ENCODE measurements at regions not wholly inside any gene's neighbourhood (a gene's known extent, or its start where the extent isn't known, plus 50 kb on each side); places are given as distances from the start of the nearest gene placed in this dataset.

DNA sequence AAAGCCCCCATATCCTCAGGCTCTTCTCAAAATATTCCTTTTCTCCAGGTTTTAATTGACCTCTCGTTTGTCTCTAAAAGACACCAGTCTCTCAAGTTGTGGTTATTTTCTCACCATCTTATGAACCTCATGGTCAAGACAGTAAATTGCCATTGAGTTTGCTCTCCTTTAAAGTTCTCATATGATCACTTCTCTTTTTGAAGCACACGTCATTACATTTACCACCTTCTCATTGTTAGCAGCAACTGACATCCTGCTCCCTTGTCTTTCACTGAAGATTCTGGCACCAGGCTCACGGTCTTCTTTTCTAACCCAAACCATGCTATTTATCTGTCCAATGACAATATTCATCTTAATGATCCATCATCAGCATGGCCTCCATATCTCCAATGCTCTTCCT lies 324.2 kb downstream of the TMA16 start:
- 72% methylated on average over 3 of the region's 3 CpGs for WGBS, 2 donors
- H3K36me3 ChIP-seq: no peaks in the 10 kb centered on the region
- no peak overlapping the region for H3K4me3 ChIP-seq
- H3K27ac ChIP-seq: no peak overlapping the region
- ATAC-seq (no peak), DNase-seq (no peak)
- H3K4me1 ChIP-seq: no peaks in the 10 kb centered on the region
- intact Hi-C loops (cut with DNase I): no loop called here
- H3K27me3 ChIP-seq: no peaks in the 10 kb centered on the region
- TF ChIP-seq, protein P1, sequence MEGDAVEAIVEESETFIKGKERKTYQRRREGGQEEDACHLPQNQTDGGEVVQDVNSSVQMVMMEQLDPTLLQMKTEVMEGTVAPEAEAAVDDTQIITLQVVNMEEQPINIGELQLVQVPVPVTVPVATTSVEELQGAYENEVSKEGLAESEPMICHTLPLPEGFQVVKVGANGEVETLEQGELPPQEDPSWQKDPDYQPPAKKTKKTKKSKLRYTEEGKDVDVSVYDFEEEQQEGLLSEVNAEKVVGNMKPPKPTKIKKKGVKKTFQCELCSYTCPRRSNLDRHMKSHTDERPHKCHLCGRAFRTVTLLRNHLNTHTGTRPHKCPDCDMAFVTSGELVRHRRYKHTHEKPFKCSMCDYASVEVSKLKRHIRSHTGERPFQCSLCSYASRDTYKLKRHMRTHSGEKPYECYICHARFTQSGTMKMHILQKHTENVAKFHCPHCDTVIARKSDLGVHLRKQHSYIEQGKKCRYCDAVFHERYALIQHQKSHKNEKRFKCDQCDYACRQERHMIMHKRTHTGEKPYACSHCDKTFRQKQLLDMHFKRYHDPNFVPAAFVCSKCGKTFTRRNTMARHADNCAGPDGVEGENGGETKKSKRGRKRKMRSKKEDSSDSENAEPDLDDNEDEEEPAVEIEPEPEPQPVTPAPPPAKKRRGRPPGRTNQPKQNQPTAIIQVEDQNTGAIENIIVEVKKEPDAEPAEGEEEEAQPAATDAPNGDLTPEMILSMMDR (IDR thresholded peaks at IDR 0.05): no peak
- no peaks in the 10 kb centered on the region for H3K9me3 ChIP-seq

DNA sequence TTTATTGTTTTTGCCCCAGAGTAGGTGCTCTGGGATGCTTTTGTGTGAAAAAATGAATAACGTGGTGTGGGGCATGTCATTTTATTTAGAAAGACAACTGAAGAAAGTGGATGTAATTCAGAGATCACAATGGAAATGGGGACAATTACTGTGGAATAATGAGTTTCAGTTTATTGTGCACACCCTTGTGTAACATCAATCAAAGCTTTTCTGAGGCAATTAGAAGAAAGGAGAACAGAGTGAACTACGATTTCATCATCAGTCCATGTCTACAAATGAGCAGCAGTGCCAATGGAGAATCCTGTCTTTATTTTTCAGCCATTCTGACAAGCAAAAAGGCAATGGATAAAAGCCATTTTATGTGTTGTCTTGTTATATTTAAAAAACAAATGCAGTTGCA lies 339.2 kb downstream of the TMA16 start:
- 48 to 68% methylated on average over 2 of the region's 2 CpGs for WGBS, 2 donors
- intact Hi-C loops (cut with DNase I): no loop called here

DNA sequence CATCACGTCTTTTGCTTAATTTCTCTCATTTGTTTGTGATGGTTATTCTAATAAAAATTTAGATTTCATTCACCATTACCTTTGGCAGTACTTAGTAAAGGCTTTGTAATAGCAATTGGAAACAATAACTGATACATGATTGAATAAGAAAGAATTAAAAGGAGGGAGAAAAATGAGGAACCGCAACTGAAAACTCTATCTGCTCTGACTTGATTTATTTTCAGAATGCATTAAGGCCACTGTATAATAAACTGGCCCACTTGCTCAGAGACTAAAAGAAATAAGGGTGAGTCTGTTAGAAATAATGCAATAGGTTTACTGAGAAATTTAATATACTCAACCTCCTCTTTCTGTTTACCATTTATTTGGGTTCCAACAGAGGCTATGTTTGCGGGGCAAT lies 351.5 kb downstream of the TMA16 start:
- no peak for ATAC-seq
- H3K9me3 ChIP-seq: peaks cover 0 to 7% (median 0%) of the 10 kb centered on the region in 11 donors

More for the DNA sequence above, 339.2 kb downstream of the TMA16 start:
- Histone ChIP-seq H3K9me3 (no peaks in the 10 kb centered on the region), H3K27me3 (no peaks in the 10 kb centered on the region), H3K4me3 (no peak overlapping the region), H3K36me3 (no peaks in the 10 kb centered on the region), H3K4me1 (no peaks in the 10 kb centered on the region), H3K27ac (no peak overlapping the region)
- TF ChIP-seq, protein P1 (IDR thresholded peaks at IDR 0.05): no peak
- ATAC-seq: no peak
- DNase-seq: no peak

DNA sequence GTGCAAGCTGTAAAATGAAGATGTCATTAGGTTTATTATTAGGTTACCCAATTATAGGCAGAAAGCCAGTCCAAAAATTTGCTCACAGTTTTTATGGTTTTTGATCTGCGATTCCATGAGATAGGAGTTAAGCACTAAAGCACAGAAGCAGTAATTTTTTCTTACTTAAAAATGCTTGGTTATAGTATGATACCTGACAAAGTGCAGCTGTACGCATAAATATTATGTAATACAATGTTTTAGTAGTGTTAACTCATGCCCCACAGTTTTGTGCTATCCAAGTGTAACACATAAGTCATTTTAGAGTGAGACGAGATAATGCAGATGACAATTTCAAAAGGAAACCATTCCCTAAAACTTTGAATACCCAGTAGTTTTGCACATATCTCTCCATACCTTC lies 357.8 kb downstream of the TMA16 start:
- TF ChIP-seq, protein P1 (IDR thresholded peaks at IDR 0.05): no peak
- Histone ChIP-seq H3K4me1 (no peaks in the 10 kb centered on the region), H3K4me3 (no peak overlapping the region), H3K9me3 (peaks cover 0 to 7% (median 0%) of the 10 kb centered on the region in 11 donors), H3K27me3 (no peaks in the 10 kb centered on the region), H3K27ac (no peak overlapping the region), H3K36me3 (no peaks in the 10 kb centered on the region)
- ATAC-seq: no peak
- intact Hi-C loops (cut with DNase I): no loop called here
- no peak for DNase-seq
- WGBS, 2 donors: 76 to 77% methylated on average over 3 of the region's 3 CpGs

More for the DNA sequence above, 351.5 kb downstream of the TMA16 start:
- no peaks in the 10 kb centered on the region for H3K4me1 ChIP-seq
- H3K36me3 ChIP-seq: no peaks in the 10 kb centered on the region
- TF ChIP-seq, protein P1 (IDR thresholded peaks at IDR 0.05): no peak
- no peaks in the 10 kb centered on the region for H3K27me3 ChIP-seq
- DNase-seq: no peak
- intact Hi-C loops (cut with DNase I): no loop called here
- H3K27ac ChIP-seq: no peak overlapping the region
- H3K4me3 ChIP-seq: no peak overlapping the region
- 84 to 85% methylated on average over 3 of the region's 3 CpGs for WGBS, 2 donors
